ENCODE measurements at regions not wholly inside any gene's neighbourhood (a gene's known extent, or its start where the extent isn't known, plus 50 kb on each side); places are given as distances from the start of the nearest gene placed in this dataset.

DNA sequence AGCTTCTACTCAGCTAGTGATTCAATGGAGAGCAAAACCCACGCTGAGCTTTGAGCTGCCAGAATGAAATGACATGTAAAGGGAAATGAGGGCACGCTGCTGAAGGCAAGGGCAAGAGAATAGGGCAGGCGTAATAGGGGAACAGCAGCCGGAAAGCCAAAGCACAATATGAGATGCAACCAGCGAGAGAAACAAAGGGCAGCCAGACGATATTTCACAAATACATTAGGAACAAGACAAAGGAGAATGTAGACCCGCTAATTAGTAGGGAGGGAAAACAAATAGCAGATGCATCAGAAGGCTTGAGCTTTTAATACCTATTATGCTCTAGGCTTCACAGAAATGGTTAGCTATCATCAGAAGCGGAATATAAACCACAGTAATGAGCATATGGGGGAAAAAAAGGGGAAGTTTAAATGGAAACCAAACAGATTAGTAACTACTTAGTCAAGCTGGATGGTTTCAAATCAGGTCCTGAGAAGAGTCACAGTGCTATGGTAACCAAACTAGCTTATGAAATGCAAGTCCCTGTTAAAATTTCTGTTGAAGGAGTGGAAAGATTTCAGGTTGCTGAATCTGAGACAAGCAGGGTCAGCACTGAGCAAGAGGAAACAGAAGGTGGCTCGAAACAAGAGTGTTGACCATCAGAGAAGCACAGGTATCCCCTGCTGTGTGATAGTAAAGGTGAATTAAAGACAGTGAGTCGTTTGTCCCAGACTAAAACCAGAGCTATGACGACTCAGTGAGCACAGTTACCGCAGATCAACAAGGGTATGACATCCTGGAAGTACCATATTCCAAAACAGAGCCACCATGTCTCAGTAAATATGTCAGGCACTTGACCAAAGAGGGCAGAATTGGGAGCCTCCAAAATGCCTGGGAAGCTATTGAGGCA, 496.9 kb upstream of the CELF2 start:
- DNase-seq: no peak

DNA sequence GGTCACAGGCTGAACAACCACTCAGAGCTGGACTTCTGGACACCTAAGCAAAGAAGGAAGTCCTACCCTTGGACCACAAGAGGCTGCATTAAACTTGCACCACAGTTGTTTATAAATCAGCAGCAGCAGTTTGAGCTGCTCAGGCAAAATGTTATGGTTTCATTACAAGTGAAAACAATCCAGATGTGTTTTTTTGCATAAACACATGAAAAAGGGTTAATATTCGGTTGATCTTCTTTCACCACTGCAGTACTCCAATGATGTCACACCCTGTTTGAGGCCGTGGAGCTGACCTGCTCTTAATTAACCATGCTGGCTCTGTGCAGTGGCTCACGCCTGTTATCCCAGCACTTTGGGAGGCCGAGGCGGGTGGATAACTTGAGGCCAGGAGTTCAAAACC, 490.8 kb upstream of the CELF2 start:
- no peak for DNase-seq

GRCh38 chr10:10527861-10528562, 489.7 kb upstream of the CELF2 start:
- DNase-seq: no peak

DNA sequence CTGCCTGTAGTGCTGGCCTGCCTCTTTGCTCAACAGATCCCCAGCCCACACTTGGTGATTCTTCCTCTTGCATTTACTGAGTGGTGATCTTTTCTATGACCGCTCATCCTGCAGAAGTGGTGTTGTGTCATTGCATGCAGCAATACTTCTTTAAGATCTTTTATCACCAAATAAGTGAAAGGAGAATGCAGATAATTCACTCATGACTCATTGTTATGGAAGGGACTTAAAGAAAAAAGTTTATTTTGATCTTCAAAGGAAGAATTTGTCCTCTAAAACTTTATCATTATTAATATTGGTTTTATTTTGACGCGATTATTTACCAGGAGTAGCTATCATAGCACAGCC, 489.1 kb upstream of the CELF2 start:
- DNase-seq: no peak

DNA sequence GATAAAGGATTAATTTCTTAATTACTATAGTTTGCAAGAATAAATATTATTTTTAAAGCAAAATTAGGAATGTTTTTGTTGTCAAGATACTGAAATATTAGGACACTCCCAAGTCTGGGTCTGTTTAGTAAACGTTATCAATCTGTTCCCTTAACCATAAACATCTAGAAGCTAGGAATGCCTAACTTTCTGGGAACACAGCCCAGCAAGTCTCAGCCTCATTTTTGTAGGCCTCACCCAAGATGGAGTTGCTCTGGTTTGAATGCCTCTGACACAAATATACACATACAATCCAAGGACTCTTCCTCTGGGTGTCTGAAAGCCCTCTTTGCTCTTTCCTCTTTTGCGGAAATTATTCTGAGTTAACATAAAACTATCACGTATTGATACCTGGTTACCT, 487.4 kb upstream of the CELF2 start:
- no peak for DNase-seq

GRCh38 chr10:10532236-10532635, 485.4 kb upstream of the CELF2 start:
- no peak for DNase-seq

DNA sequence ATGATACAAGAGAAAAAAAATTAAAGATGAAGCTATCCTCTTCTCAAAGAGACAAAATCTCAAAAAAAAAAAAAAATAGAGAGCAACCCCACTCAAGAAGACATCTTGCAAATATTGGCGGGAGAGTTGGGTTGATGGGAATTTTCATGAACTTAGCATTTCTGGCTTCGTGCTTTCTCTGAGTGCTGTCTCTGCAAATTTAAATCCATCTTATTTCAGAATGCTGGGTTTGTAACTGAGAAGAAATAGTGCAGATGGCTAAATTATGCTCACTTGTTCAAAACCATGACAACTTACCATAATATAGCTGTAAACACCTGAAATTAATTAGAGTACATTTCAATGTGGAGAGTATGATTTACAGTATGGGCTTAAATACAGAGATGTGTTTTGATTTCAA, 484.8 kb upstream of the CELF2 start:
- no peak for DNase-seq

DNA sequence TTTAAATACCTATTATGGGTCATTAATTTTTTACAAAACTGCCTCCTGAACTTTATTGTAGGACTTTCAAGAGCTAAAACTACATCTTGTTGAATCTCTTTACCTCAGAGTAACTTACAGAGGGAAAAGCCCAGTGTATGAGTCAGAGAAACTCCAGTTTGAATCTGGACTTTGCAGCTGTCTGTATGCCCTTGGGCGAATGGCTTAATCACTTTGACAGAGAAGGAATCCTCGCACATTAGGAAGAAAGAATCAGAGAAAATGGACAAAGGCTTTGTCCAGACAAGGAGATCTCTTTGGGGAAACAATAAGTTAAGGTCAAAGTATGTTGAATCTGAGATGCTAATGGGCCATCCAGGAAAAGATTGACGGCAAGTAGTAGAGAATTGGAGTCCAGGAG, 484.2 kb upstream of the CELF2 start:
- DNase-seq: no peak

- DNase-seq: no peak
Measured at GRCh38 chr10:10538326-10538725, 479.3 kb upstream of the CELF2 start.

DNA sequence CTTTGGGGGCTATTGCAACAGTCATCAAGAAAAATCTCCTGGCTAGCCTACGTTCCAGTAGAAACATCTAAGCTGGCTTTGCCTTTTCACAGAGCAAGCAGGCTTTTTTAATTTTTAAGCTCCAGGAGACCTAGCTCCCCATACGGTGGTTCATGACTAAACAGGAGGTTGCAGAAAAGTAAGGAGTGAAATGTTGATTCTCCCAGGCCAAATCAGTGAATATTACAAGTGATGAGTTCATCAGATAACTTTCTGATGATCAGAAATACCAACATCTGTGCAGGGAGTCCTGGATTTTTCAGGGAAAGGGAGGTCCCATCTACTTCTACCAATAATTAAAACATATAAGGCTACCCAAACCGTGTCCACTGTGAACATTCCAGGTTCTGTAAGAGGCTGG, 477.3 kb upstream of the CELF2 start:
- no peak for DNase-seq

DNA sequence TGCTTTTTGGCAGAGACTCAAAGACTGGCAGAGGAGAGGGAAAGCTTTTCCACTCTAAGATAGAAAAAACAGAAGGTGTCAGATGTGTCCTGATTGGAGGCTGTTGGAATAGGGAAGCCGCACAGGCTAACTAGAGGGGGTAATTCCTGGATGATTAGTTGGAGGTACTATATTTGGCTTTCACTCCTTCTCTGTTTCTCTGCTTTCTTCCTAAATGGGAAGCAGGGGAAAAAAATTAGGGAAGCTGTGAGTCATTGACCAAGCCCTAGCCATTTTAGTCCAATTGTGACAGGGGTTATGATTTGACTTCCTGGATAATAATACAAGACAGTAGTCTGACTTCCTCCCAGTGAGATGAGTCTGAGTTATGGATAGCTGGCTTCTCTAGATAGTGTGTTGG, 475.2 kb upstream of the CELF2 start:
- no peak for DNase-seq

DNA sequence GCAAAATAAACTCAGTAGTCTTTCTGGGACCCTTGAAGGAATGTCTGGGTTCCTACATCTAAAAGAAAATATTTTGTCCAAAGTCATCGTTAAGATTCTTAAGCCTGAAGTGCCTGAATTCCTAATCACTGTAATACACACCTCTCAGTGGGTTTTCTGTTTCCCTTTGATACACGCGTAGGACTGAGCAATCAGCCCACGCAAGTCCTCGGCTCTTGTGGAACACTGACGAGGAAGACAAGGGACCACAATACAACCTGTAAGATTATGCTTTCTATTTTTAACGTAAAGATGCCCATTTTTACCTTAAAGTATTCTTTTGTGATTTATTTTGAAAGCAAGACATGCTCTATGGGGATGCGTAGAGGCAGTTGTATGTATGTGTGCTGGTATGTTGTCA, 472.8 kb upstream of the CELF2 start:
- no peak for DNase-seq

DNA sequence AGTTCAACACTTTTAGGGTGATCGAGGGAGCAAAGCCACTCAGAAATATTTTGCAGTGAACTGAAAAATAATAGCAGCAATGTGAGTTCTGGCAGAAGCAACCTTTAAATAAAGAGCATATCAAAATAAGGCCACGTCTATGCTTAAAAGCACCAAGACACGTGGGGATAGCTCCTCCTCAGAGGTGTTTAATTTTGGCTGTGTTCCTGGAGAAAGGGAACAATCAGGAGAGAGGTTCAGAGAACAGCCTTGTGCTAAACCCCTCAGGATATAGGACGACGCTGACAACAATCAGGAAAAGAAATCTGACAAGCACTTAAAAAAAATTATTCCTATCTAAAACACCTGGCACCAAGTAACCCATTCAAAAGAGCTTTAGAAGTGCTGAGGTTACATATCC, 471.9 kb upstream of the CELF2 start:
- DNase-seq: no peak

- no peak for DNase-seq
Measured at GRCh38 chr10:10551596-10552301, 465.9 kb upstream of the CELF2 start.

DNA sequence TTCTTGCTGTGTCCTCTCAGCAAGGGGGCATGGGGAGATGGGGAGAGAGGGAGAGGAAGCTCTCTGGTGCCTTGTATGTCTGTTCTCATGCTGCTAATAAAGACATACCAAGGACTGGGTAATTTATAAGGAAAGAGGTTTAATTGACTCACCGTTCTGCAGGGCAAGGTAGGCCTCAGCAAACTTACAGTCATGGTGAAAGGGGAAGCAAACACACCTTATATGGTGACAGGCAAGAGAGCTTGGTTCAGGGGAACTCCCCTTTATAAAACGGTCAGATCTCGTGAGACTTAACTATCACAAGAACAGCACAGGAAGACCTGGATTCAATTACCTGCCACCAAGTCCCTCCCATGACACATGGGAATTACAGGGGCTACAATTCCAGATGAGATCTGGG, 464.7 kb upstream of the CELF2 start:
- no peak for DNase-seq

- DNase-seq: no peak
Measured at GRCh38 chr10:10564081-10564794, 453.4 kb upstream of the CELF2 start.

DNA sequence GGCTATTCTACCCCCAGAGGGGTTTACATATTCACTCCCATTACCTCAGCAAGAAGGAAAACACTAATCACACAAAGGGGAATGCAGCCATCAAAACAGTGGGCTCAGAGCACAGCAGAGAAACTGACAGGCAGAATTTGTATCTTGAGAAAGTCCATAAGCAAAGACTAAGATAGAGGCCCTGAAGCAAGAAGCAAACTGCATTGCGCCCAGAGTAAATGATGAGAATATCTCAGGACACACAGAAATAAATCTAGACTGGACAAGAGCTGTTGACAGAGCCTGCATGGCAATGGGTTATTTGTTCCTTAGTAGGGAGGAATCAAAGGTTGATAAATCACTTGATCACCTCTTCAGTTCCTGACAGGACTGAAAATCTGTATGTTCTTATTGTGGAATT, 440.7 kb upstream of the CELF2 start:
- DNase-seq: no peak

DNA sequence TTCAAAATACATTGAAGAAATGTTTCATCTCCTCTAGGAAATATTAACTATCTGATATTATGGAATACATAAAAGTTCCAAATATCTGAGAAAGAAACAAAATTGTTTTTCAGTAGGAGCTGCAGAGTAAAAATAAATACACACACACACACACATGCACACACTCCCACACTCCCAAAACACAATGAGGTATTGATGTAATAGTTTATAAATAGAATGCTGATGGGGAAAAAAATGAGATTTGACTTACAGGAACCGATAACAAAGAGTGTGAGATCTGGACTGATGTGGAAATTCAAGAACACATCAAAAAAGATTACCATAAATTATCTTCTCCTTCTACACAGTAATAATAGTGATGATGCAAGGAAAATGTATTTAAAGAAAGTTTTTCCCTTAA, 438.0 kb upstream of the CELF2 start:
- no peak for DNase-seq

DNA sequence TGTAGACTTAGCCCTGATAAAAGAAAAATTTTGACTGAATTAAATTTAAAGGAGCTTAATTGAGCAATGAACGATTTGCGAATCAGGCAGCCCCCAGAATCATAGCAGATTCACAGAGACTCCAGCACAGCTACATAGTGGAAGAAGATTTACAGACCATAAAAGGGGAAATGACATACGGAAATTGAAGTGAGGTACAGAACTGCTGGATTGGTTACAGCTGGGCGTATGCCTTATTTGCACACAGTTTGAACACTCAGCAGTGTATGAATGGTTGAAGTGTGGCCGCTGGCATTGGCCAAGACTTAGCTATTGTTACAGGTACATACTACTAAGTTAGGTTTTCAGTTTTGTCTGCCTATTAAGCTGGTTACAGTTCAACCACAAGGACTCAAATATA, 433.5 kb upstream of the CELF2 start:
- DNase-seq: no peak

DNA sequence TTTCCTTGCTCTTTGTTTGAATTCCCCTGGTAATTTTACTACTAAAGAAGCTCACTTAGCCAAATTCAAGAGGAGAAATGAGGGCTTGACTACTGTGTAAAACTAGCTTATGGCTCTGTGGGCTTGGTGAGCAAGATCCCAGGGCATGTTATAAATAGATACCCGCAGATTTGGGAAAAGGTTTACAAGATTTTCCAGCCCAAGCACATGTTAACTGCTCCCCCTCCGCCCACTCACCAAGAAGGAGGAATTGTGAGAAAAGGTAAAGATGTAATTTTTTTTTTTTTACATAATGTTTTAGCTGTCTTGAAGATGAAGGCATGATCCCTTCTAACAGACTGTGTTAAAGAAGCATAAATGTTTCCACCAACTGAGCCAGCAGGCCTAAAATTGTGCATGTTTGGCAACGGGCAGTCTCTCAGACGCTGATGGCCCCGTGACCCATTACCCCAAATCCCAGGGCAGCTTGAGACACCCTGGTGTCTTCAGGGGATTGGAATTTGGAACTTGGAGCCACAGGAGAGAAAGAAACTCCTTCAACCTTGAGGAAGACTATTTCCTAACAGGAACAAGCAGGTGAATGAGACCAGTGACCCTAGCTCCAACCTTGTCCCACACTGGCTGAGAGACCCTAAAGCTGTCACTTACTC, 429.8 kb upstream of the CELF2 start:
- no peak for DNase-seq

DNA sequence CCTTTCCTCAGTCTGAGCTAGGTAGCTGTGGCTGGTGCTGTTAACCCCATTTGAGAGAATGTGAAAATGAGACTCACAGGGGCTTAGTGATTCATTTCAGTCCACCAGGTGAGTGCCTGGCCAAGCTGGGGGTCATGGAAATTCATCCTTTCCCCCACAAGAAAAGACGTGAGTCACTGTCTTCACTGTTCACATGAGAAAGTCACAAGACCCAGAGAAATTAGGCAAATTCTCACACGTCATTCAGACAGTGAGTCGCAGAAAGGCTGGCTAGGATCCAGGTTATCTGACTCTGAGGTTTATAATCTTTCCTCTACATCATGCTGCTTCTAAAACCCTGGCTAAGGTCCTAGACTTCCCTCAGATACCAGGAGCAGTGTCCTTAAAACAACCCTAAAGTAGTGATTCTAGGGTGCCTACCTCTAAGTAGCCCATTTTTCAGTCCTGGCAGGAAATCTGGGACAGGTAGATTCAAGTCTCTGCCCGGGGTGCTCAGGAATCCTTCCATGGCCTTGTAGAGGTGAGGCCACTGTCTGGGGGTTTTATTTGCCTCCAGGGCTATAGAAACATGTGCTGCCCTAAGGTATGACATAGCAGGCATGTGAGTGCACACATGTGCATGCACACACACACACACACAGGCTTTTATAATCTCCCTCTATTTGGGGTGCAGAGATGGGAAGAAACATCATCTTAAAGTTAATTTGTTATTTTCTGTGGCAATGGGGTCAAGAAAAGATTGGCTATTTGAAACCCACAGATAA, 427.9 kb upstream of the CELF2 start:
- DNase-seq: no peak

GRCh38 chr10:10591715-10592341, 425.8 kb upstream of the CELF2 start:
- DNase-seq: no peak

Measured in 8988T (cell line).